ENCODE measurements at regions not wholly inside any gene's neighbourhood (a gene's known extent, or its start where the extent isn't known, plus 50 kb on each side); places are given as distances from the start of the nearest gene placed in this dataset.

DNA sequence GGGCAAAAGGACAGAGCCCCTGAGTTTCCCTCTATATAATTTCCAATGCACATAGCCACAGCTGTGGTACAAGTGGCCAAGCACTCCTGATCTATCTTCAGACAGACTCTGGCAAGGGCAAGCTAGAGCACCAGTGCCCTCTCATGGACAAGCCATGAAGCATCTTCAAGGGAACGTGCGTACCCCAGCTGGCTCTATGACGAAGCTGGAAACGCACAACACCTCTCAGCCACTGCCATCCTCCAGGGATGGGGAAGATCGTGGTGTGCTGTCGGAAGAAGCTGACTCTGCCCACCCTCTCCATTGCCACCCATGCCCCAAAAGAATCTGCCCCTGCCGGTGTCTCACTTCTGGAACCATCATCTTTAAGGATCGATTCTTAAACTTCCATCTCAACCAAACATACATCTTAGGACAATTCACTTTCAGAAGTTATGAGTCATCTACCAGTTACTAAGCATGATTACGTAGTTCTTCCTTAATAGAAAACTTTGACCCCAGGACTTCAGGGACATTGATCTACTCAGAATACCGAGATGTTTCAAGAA lies 482.9 kb downstream of the AGTPBP1 start:
- Mint-ChIP-seq H3K27me3 (no peaks in the 10 kb centered on the region), H3K4me3 (no peak overlapping the region), H3K36me3 (ENCODE audit: low read depth) (no peaks in the 10 kb centered on the region), H3K9me3 (no peaks in the 10 kb centered on the region), H3K4me1 (no peaks in the 10 kb centered on the region), H3K27ac (no peak overlapping the region)
- no peak for DNase-seq
- ChIA-PET CTCF (interaction anchor here (0.5 to 1.4 kb wide), 2 partner anchors 584 to 862 kb away, joined by 4 read pairs; no protein-coding TSS in a partner anchor), POLR2A (no interaction called here)

DNA sequence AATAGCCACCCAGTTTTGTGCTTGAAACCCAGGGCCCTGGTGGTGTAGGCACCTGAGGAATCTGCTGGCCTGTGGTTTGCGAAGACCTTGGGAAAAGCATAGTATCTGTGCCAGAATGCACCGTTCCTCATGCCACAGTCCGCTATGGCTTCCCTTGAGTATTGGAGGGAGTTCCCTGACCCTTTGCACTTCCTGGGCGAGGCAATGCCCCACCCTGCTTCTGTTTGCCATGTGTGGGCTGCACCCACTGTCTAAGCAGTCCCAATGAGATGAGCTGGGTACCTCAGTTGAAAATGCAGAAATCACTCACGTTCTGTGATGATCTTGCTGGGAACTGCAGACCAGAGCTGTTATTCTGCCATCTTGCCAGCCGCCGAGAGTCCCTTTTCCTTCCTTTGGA lies 483.5 kb downstream of the AGTPBP1 start:
- Mint-ChIP-seq H3K27me3 (no peaks in the 10 kb centered on the region), H3K4me1 (no peaks in the 10 kb centered on the region), H3K4me3 (no peak overlapping the region), H3K9me3 (no peaks in the 10 kb centered on the region), H3K27ac (no peak overlapping the region), H3K36me3 (ENCODE audit: low read depth) (no peaks in the 10 kb centered on the region)
- no peak for DNase-seq
- ChIA-PET POLR2A (no interaction called here), CTCF (interaction anchor here (0.5 to 1.4 kb wide), 2 partner anchors 583 to 861 kb away, joined by 4 read pairs; no protein-coding TSS in a partner anchor)

DNA sequence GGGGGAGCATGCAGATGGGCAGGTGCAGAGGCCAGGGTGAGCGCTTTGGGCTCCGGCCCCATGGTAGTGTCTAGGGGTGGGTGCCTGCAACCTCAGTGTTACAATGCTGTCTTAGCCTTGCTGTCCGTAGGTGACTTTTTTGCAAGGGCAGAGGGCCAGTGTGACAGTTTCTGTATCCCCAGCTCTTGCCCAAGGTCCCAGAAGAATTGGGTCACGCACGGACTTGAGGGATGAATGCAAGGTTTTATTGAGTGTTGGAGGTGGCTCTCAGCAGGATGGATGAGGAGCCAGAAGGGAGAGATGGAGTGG lies 492.5 kb downstream of the AGTPBP1 start:
- Mint-ChIP-seq H3K27ac (no peak overlapping the region), H3K36me3 (ENCODE audit: low read depth) (no peaks in the 10 kb centered on the region), H3K9me3 (no peaks in the 10 kb centered on the region), H3K4me3 (no peak overlapping the region), H3K27me3 (no peaks in the 10 kb centered on the region), H3K4me1 (no peaks in the 10 kb centered on the region)
- DNase-seq: no peak
- CTCF ChIA-PET: interaction anchor here (0.9 kb wide), 1 partner anchor 956 kb away, joined by 3 read pairs; no protein-coding TSS in a partner anchor
- POLR2A ChIA-PET: no interaction called here

DNA sequence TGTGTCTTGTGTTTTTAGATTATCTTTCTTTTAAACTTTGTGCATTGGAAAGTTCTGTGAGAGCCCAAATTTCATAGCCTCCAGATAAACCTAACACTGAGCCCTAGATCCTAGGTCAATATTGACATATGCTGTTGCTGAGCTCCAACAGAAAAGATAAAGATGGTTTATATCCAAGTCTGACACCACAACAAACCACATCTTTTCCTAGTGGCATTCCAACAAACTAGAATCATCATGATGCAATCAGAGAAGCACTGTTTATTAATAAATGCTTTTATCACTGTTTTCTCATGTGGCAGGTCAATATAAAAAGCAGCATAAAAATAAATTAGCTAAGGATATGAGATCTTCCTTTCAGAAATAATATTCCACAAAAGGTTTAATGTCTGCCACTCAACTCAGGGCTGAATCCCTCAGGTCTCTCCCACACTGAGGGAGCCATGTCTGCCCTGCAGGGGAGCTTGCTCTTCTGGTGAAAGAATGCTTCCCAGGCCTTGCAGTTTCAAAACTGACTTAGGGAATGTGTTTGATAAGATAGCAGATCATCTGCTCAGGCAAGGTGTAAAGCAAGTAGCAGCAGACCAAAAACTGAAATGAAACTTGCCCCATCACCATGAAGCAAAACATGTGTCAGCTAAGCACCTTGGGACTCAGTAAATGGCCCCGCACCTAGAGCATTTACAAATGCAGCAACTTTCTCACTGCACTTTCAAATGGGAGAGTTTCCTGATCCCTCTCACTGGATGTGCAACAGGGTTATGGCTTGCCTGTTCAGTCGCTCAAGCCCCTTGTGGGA lies 493.0 kb downstream of the AGTPBP1 start:
- Mint-ChIP-seq H3K36me3 (ENCODE audit: low read depth) (no peaks in the 10 kb centered on the region), H3K9me3 (no peaks in the 10 kb centered on the region), H3K27ac (no peak overlapping the region), H3K4me3 (no peak overlapping the region), H3K4me1 (no peaks in the 10 kb centered on the region), H3K27me3 (no peaks in the 10 kb centered on the region)
- ChIA-PET POLR2A (no interaction called here), CTCF (interaction anchor here (0.6 to 0.9 kb wide), 2 partner anchors 853 to 956 kb away, joined by 3 read pairs; no protein-coding TSS in a partner anchor)
- no peak for DNase-seq

DNA sequence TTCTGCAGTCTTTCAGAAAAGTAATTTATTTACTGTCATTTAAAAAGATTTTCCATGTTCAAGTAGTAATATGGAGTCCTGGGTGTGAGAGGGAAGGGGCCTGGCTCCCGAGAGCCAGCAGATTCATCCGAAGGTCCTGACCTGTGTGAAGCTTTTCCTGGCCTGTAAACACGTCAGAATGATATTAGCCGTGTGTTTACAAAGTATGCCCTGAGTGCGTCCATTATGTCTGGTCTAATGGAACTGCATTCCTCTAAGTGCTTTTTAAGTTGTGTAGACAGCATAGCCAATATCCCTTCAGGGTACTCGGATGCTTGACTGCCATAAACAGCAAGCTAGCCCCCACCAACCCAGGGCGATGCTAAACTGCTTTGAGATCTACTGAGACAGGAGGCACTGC lies 495.2 kb downstream of the AGTPBP1 start:
- DNase-seq: no peak
- ChIA-PET POLR2A (no interaction called here), CTCF (no interaction called here)
- Mint-ChIP-seq H3K27ac (no peak overlapping the region), H3K9me3 (no peaks in the 10 kb centered on the region), H3K4me1 (no peaks in the 10 kb centered on the region), H3K27me3 (no peaks in the 10 kb centered on the region), H3K4me3 (no peak overlapping the region), H3K36me3 (ENCODE audit: low read depth) (no peaks in the 10 kb centered on the region)

DNA sequence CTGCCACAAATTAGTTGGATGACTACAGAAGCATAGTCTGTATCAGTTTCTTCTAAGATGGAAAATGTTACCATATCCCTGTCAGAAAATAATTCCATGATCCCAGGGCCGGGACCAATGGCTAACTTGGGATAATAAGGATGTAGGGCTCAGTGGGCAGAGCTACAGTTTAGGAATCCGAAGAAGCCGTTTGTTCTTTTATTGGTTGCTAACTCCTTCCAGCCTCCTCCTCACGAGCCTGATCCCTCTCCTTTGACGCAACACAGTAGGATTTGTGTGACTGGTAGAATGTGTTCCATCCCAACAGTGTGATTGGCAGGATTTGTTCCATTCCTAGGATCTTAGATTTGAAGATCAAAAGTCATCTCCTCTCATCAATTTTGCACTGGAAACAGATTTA lies 496.9 kb downstream of the AGTPBP1 start:
- no peak for DNase-seq
- ChIA-PET POLR2A (no interaction called here), CTCF (no interaction called here)
- no peaks in the 10 kb centered on the region for H3K36me3 Mint-ChIP-seq (ENCODE audit: low read depth)
- H3K27ac Mint-ChIP-seq: no peak overlapping the region
- H3K4me1 Mint-ChIP-seq: no peaks in the 10 kb centered on the region
- H3K27me3 Mint-ChIP-seq: no peaks in the 10 kb centered on the region
- H3K9me3 Mint-ChIP-seq: no peaks in the 10 kb centered on the region
- H3K4me3 Mint-ChIP-seq: no peak overlapping the region

DNA sequence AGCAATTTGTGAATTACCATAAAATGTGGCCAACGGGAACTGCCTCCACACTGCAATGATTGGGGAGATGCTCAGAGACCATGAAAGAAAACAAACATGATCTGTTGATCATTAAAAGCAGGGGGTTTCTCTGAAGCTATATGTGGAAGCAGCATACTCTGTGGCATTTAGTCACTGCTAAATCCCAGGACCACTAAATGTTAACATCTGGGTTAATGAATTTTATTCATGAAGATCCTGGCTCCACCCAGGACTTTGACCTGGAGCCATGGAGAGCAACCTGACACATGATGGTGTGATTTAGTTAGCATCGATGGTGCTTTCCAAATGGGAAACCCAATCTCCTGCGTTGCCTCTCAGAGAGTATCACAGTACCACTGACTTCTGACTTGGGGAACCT lies 497.8 kb downstream of the AGTPBP1 start:
- no peaks in the 10 kb centered on the region for H3K4me1 Mint-ChIP-seq
- ChIA-PET CTCF (no interaction called here), POLR2A (no interaction called here)

DNA sequence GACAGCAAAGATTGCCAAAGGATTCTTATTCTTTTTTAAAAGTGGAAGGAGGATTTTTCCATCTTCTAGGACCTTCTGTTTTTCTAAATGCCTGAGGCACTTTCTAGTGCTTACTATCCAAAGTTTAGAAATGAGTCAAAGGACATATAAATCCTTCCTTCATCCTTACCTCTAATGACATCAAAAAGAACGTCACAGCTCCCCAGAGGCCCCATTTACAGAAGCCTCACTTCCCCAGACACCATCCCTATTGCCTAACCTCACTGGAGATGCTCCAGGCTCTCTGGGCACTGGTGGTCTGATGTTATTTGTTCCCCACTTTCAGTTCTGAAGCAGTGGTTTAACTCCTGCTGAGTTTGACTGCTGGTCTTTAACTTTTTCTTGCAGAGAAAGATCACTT lies 504.3 kb downstream of the AGTPBP1 start:
- no peaks in the 10 kb centered on the region for H3K36me3 Mint-ChIP-seq (ENCODE audit: low read depth)
- POLR2A ChIA-PET: no interaction called here
- CTCF ChIA-PET: no interaction called here
- no peaks in the 10 kb centered on the region for H3K27me3 Mint-ChIP-seq
- no peak overlapping the region for H3K27ac Mint-ChIP-seq
- no peaks in the 10 kb centered on the region for H3K9me3 Mint-ChIP-seq
- no peak overlapping the region for H3K4me3 Mint-ChIP-seq
- no peak for DNase-seq
- no peaks in the 10 kb centered on the region for H3K4me1 Mint-ChIP-seq

More for the DNA sequence above, 497.8 kb downstream of the AGTPBP1 start:
- H3K4me3 Mint-ChIP-seq: no peak overlapping the region
- no peaks in the 10 kb centered on the region for H3K36me3 Mint-ChIP-seq (ENCODE audit: low read depth)
- DNase-seq: no peak
- no peaks in the 10 kb centered on the region for H3K27me3 Mint-ChIP-seq
- H3K9me3 Mint-ChIP-seq: no peaks in the 10 kb centered on the region
- no peak overlapping the region for H3K27ac Mint-ChIP-seq

DNA sequence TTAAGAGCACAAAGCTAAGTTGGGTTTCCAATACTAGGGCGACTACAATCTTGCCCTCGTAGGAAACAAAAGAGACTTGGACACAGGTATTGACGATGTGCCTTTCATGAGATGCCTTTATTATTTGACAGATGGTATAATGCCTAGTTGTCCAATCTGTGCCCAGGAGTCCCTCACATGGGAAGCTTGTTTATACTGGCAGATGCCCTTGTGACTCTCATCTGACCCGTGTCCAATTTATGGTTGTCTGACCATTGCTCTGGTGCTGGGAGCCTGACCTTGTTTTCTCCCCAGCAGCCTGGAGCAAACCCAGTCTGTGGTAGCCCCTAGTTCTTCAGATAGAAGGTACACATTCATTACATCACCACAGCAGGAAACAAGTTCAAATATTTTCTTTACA lies 511.7 kb downstream of the AGTPBP1 start:
- Mint-ChIP-seq H3K4me1 (no peaks in the 10 kb centered on the region), H3K9me3 (no peaks in the 10 kb centered on the region), H3K36me3 (ENCODE audit: low read depth) (no peaks in the 10 kb centered on the region), H3K27me3 (no peaks in the 10 kb centered on the region), H3K27ac (no peak overlapping the region), H3K4me3 (no peak overlapping the region)
- no peak for DNase-seq
- ChIA-PET POLR2A (no interaction called here), CTCF (no interaction called here)

DNA sequence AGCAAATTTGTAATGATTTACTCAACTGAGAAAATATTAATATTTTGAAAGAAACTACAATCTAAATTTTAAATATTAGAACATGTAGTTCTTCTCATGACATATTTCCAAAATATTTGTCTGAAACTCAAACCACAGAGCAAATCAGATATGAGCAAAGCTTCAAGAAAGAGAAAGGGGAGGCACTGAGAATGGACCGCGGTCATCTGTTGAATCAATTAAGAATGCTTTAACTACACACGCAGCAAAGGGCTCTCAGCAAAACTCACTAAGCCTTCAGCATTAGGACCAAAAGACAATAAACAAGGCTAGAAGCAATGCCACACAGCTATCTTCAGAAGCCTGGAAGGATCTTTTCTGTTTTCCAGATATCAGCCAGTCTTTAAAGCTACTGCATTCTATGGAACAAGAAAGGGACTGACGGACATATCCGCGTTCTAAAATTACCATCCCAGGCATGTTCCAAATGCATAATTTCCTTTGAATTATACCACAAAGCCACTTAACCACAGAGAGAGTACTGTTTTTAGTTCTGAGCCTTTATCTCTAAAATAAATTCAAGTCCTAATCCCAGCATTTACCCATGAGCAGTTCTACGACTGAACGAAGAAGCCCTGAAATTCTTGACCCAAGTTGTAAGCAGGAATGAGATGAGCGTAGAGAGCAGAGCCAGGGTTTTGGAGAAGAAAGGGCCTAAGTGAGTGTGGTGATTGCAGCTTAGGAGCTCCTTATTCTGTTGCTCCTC lies 513.5 kb downstream of the AGTPBP1 start:
- Mint-ChIP-seq H3K4me1 (no peaks in the 10 kb centered on the region), H3K4me3 (no peak overlapping the region), H3K36me3 (ENCODE audit: low read depth) (no peaks in the 10 kb centered on the region), H3K27me3 (no peaks in the 10 kb centered on the region), H3K27ac (no peak overlapping the region), H3K9me3 (no peaks in the 10 kb centered on the region)
- DNase-seq: no peak
- ChIA-PET CTCF (no interaction called here), POLR2A (no interaction called here)

DNA sequence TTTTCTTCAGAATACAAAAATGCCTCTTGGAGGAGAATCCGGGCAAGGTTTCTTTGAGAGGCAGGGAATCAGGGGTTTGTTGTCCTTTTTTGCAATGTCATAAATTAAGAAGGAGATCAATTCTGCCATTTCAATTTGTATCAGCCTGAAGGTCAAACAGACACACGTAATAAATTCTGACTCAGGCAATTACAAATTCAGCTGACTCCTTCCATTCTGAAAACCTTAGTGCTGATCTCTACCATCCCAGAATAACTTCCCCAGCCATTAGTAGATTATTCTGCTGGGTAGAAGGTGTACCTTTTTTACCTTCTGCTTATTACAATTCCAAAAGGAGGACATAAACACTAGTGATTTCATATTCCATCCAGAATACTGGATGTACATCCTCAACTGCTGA lies 516.6 kb downstream of the AGTPBP1 start:
- no peak for DNase-seq
- no peaks in the 10 kb centered on the region for H3K36me3 Mint-ChIP-seq (ENCODE audit: low read depth)
- no peaks in the 10 kb centered on the region for H3K9me3 Mint-ChIP-seq
- H3K4me3 Mint-ChIP-seq: no peak overlapping the region
- no peaks in the 10 kb centered on the region for H3K27me3 Mint-ChIP-seq
- CTCF ChIA-PET: no interaction called here
- H3K4me1 Mint-ChIP-seq: no peaks in the 10 kb centered on the region
- POLR2A ChIA-PET: no interaction called here
- H3K27ac Mint-ChIP-seq: no peak overlapping the region

DNA sequence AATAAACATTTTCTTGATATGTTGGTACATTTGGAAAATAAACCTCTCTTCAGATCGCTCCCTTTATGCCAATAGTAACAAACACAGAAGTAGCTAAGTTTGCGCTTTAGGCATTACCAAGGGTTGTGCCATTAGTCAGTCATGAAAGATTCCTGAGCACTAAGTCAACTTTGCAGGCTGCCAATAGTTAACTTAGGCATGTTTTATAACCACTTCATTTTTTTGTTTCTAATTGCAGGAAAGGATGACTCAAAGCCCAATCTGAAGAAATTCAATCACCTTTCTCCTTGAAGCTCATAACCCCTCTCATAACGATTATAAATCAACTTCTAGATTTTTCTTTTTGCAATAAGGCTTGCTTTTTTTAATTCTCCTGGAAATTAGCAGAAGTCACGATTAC lies 517.0 kb downstream of the AGTPBP1 start:
- Mint-ChIP-seq H3K4me3 (no peak overlapping the region), H3K36me3 (ENCODE audit: low read depth) (no peaks in the 10 kb centered on the region), H3K27ac (no peak overlapping the region), H3K9me3 (no peaks in the 10 kb centered on the region), H3K27me3 (no peaks in the 10 kb centered on the region), H3K4me1 (no peaks in the 10 kb centered on the region)
- POLR2A ChIA-PET: no interaction called here
- CTCF ChIA-PET: no interaction called here
- no peak for DNase-seq

DNA sequence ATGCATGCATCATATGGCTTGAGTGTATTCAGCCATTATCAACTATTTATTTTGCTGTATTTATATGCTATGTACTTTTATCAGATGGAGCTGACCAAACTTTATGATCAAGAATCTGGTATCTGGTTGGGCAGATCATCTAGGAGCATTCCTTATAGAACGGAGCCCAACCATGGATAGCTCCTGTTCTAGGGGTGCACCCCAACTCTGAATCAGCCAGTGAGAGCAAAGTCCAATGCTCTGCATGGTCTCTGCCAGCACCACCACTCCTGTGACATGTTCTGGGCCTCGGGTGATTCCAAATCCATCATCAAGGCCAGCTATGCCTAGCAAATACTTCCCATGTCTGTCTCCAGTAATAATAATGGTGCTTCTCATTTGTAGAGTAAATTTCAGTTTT lies 517.5 kb downstream of the AGTPBP1 start:
- ChIA-PET CTCF (no interaction called here), POLR2A (no interaction called here)
- no peaks in the 10 kb centered on the region for H3K9me3 Mint-ChIP-seq
- H3K27ac Mint-ChIP-seq: no peak overlapping the region
- H3K4me1 Mint-ChIP-seq: no peaks in the 10 kb centered on the region
- no peaks in the 10 kb centered on the region for H3K27me3 Mint-ChIP-seq
- H3K4me3 Mint-ChIP-seq: no peak overlapping the region
- H3K36me3 Mint-ChIP-seq (ENCODE audit: low read depth): no peaks in the 10 kb centered on the region
- DNase-seq: no peak
